GM06990 (cell line): ENCODE measurements at regions not wholly inside any gene's neighbourhood (a gene's known extent, or its start where the extent isn't known, plus 50 kb on each side); places are given as distances from the start of the nearest gene placed in this dataset.
A peak's percentile ranks its signal among the peaks of the same experiment; 100 is the strongest.
"Not testable (repeated sequence)": the region's sequence is repeated elsewhere in the genome, so short reads cannot be mapped to it uniquely, and the experiment has no call there.

Source experiments
- DNase-seq: peaks from one replicate; pipeline ENCODE4 v3.0.0-alpha.2; 2011; ENCODE audit not compliant: insufficient read length; ENCODE audit errors: extremely low read depth
- H3K27me3 ChIP-seq: replicated peaks from 2 replicates; pipeline ENCODE4 v1.6.0; 2011; ENCODE audit warnings: low read length; ENCODE audit not compliant: control insufficient read depth, insufficient read depth
- H3K36me3 ChIP-seq: 2 replicates; pipeline ENCODE4 v1.5.1; 2011; ENCODE audit warnings: low read length; ENCODE audit not compliant: control insufficient read depth, insufficient read depth
- H3K4me3 ChIP-seq: replicated peaks from 2 replicates; pipeline ENCODE4 v1.5.1; 2011; ENCODE audit warnings: low read depth, mild to moderate bottlenecking, control low read depth, low read length
- TF ChIP-seq, protein P1 (sequence below): IDR thresholded peaks from 2 replicates; pipeline ENCODE4 v1.5.1; 2011; ENCODE audit warnings: low read length, control low read depth, mild to moderate bottlenecking, inconsistent platforms; ENCODE audit not compliant: insufficient read depth, poor library complexity, severe bottlenecking

GRCh38 chr10:6680735-6681134 lies 100.7 kb upstream of the PRKCQ start:
- H3K27me3 ChIP-seq: no peaks in the 10 kb centered on the region
- TF ChIP-seq, protein P1, sequence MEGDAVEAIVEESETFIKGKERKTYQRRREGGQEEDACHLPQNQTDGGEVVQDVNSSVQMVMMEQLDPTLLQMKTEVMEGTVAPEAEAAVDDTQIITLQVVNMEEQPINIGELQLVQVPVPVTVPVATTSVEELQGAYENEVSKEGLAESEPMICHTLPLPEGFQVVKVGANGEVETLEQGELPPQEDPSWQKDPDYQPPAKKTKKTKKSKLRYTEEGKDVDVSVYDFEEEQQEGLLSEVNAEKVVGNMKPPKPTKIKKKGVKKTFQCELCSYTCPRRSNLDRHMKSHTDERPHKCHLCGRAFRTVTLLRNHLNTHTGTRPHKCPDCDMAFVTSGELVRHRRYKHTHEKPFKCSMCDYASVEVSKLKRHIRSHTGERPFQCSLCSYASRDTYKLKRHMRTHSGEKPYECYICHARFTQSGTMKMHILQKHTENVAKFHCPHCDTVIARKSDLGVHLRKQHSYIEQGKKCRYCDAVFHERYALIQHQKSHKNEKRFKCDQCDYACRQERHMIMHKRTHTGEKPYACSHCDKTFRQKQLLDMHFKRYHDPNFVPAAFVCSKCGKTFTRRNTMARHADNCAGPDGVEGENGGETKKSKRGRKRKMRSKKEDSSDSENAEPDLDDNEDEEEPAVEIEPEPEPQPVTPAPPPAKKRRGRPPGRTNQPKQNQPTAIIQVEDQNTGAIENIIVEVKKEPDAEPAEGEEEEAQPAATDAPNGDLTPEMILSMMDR: no peak
- H3K4me3 ChIP-seq: no peak overlapping the region
- DNase-seq: no peak
- H3K36me3 ChIP-seq: no peaks in the 10 kb centered on the region

GRCh38 chr10:6678956-6679355 lies 98.9 kb upstream of the PRKCQ start:
- Histone ChIP-seq H3K36me3 (no peaks in the 10 kb centered on the region), H3K4me3 (no peak overlapping the region), H3K27me3 (no peaks in the 10 kb centered on the region; the same call in 1 of the 2 replicates)
- no peak for DNase-seq
- TF ChIP-seq, protein P1: no peak

DNA sequence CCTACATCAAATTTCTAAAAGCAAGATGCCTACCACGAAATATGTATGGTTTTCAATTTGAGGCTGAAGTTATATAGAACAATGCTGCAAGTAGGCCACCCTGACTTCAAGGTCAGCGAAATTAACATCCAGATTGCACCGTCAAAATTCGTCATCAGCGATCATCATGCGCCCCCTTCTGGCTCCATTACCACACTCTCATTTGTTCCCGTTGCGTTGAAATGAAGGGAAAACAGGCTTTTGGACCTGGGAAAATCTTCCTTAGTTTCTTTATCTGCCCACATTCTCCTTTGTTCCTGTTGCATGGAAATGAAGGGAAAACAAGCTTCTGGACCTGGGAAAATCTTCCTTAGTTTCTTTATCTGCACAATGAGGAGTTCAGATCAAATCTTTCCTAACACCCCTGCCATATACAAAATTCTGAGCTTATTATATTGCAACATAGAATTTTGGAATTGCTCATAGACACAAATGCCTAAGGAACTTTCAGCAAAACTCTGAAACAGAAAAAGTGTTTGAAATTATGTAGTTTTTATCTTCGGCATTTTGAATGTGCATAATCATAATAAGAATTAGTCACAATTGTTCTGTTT lies 98.2 kb upstream of the PRKCQ start:
- DNase-seq: no peak
- H3K4me3 ChIP-seq: no peak overlapping the region
- TF ChIP-seq, protein P1: peak; percentile 77
- H3K27me3 ChIP-seq: no peaks in the 10 kb centered on the region; the same call in 1 of the 2 replicates
- H3K36me3 ChIP-seq: no peaks in the 10 kb centered on the region

DNA sequence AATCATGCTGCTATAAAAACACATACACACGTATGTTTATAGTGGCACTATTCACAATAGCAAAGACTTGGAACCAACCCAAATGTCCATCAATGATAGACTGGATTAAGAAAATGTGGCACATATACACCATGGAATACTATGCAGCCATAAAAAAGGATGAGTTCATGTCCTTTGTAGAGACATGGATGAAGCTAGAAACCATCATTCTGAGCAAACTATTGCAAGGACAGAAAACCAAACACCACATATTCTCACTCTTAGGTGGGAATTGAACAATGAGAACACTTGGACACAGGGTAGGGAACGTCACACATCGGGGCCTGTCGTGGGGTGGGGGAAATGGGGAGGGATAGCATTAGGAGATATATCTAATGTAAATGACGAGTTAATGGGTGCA lies 97.1 kb upstream of the PRKCQ start:
- not testable (repeated sequence) for H3K4me3 ChIP-seq, H3K36me3 ChIP-seq, H3K27me3 ChIP-seq, DNase-seq

- Histone ChIP-seq H3K4me3 (no peak overlapping the region), H3K27me3 (no peaks in the 10 kb centered on the region; the same call in 1 of the 2 replicates), H3K36me3 (no peaks in the 10 kb centered on the region)
- no peak for DNase-seq
- TF ChIP-seq, protein P1: no peak
Measured at GRCh38 chr10:6674291-6674690, 94.2 kb upstream of the PRKCQ start.

GRCh38 chr10:6671976-6672375 lies 91.9 kb upstream of the PRKCQ start:
- H3K27me3 ChIP-seq: no peaks in the 10 kb centered on the region; the same call in 1 of the 2 replicates
- no peaks in the 10 kb centered on the region for H3K36me3 ChIP-seq
- DNase-seq: no peak
- no peak overlapping the region for H3K4me3 ChIP-seq
- TF ChIP-seq, protein P1: no peak
